ENCODE measurements at regions not wholly inside any gene's neighbourhood (a gene's known extent, or its start where the extent isn't known, plus 50 kb on each side); places are given as distances from the start of the nearest gene placed in this dataset.

GRCh38 chr2:81068144-81068543, 763.6 kb upstream of the LRRTM1 start:
- TF ChIP-seq CTCF (IDR thresholded peaks at IDR 0.05; ENCODE audit: low read depth, low read length) = no peak
- DNase-seq (ENCODE audit: low read depth in 2 of 2) = no peak
- H3K4me3 ChIP-seq (replicated peaks in 1 of 2; ENCODE audit: low read depth in 2 of 2, low read length in 2 of 2) = no peak overlapping the region

GRCh38 chr2:81061016-81061415, 756.5 kb upstream of the LRRTM1 start:
- DNase-seq (ENCODE audit: low read depth in 2 of 2) = no peak
- TF ChIP-seq CTCF (IDR thresholded peaks at IDR 0.05; ENCODE audit: low read depth, low read length) = no peak
- H3K4me3 ChIP-seq (replicated peaks in 1 of 2; ENCODE audit: low read depth in 2 of 2, low read length in 2 of 2) = no peak overlapping the region

GRCh38 chr2:81050580-81051095, 746.1 kb upstream of the LRRTM1 start:
- no peak for TF ChIP-seq CTCF (IDR thresholded peaks at IDR 0.05; ENCODE audit: low read depth, low read length)
- no peak overlapping the region for H3K4me3 ChIP-seq (replicated peaks in 1 of 2; ENCODE audit: low read depth in 2 of 2, low read length in 2 of 2)
- no peak for DNase-seq (ENCODE audit: low read depth in 2 of 2)

- no peak overlapping the region for H3K4me3 ChIP-seq (replicated peaks in 1 of 2; ENCODE audit: low read depth in 2 of 2, low read length in 2 of 2)
- no peak for TF ChIP-seq CTCF (IDR thresholded peaks at IDR 0.05; ENCODE audit: low read depth, low read length)
- DNase-seq (ENCODE audit: low read depth in 2 of 2) = no peak
Measured at GRCh38 chr2:81043681-81044080, 739.1 kb upstream of the LRRTM1 start.

- TF ChIP-seq CTCF (IDR thresholded peaks at IDR 0.05; ENCODE audit: low read depth, low read length) = no peak
- no peak overlapping the region for H3K4me3 ChIP-seq (replicated peaks in 1 of 2; ENCODE audit: low read depth in 2 of 2, low read length in 2 of 2)
- no peak for DNase-seq (ENCODE audit: low read depth in 2 of 2)
Measured at GRCh38 chr2:81007104-81007503, 702.6 kb upstream of the LRRTM1 start.

GRCh38 chr2:81002906-81003305, 698.4 kb upstream of the LRRTM1 start:
- DNase-seq (ENCODE audit: low read depth in 2 of 2) = no peak
- H3K4me3 ChIP-seq (replicated peaks in 1 of 2; ENCODE audit: low read depth in 2 of 2, low read length in 2 of 2) = no peak overlapping the region
- TF ChIP-seq CTCF (IDR thresholded peaks at IDR 0.05; ENCODE audit: low read depth, low read length) = no peak

GRCh38 chr2:80987466-80987865, 682.9 kb upstream of the LRRTM1 start:
- no peak for DNase-seq (ENCODE audit: low read depth in 2 of 2)
- no peak for TF ChIP-seq CTCF (IDR thresholded peaks at IDR 0.05; ENCODE audit: low read depth, low read length)
- no peak overlapping the region for H3K4me3 ChIP-seq (replicated peaks in 1 of 2; ENCODE audit: low read depth in 2 of 2, low read length in 2 of 2)
